NOMO-1 treated with DMSO at 0.1 percent for 48 hours (cell line): ENCODE measurements at regions not wholly inside any gene's neighbourhood (a gene's known extent, or its start where the extent isn't known, plus 50 kb on each side); places are given as distances from the start of the nearest gene placed in this dataset.

Experiments used
- DNase-seq: peaks from one replicate; lab custom pipeline; 2025; ENCODE audit not compliant: unreplicated experiment; lab: John Stamatoyannopoulos, UW

GRCh38 chr13:26456650-26457049 is 100.8 kb upstream of the WASF3 start:
- no peak for DNase-seq

- DNase-seq = peak; percentile 6
These were observed 100.3 kb upstream of the WASF3 start for GRCh38 chr13:26457212-26457611.

- no peak for DNase-seq
These were observed 99.2 kb upstream of the WASF3 start for GRCh38 chr13:26458196-26458749.

GRCh38 chr13:26459276-26460131 is 98.0 kb upstream of the WASF3 start:
- no peak for DNase-seq

GRCh38 chr13:26460648-26461047 is 96.8 kb upstream of the WASF3 start:
- DNase-seq = no peak

DNA sequence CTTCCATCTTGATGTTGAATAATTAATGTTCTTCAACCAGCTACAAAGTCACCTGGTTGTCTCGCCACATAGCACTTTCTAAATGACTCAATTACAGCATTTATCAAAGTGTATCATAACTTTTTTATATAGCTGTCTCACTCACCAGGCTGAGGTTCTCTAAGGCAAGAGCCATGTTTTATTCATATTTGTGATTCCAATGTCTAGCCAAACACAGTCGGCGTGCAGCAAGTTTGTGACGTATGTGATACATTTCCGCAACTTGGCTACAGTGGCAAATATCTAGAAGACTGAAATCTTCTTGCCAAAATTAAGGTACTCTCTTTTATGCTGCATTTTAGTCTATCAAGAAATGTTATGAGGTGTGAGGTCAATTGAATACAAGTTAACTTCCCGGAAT is 94.2 kb upstream of the WASF3 start:
- no peak for DNase-seq

DNA sequence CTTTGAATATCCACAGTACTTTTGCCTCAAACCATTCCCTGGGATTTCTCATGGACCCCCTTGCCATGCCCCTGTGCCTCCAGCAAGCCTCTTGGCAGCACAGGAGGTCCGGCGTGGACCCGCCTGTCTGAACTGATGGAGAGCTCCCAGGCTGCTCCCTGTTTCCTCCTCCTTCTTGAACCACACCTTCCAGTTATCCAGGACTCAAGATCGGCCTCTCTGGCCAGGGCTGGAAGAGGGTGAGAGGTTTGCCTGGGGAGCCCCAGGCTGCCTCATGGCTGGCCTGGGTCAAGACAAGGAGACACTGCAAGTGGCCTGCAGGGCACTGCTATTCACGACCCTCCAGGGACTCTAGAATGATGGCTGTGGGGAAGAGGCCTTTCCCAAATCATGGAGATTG is 93.6 kb upstream of the WASF3 start:
- DNase-seq = no peak

GRCh38 chr13:26465514-26465913 is 92.0 kb upstream of the WASF3 start:
- no peak for DNase-seq

GRCh38 chr13:26465954-26466353 is 91.5 kb upstream of the WASF3 start:
- no peak for DNase-seq

DNA sequence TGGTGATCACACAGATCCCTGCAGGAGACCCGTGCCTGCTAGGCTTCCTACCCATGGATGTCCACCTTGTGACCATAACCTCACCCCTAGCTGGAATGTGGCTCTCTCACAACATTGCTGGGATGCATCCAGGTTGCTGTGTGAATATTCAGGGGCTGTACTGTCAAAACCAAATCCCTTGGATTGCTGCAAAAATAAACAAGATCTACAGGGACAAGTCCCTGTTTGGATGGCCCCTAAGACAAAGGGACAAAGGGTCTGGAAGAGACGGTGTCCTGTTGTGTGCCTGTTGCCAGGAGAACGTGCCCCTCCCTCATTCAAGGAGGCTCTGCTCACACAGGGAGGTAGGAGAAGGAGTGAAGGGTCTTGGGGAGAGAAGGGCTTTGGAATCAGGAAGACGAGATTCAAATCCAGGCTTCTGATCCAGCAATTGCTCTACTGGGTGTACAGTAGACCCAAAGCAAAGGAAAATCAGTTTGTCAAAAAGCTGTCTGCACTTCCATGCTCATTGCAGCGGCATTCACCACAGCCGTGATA is 89.2 kb upstream of the WASF3 start:
- no peak for DNase-seq

- no peak for DNase-seq
These were observed 87.9 kb upstream of the WASF3 start for GRCh38 chr13:26469602-26470001.

DNA sequence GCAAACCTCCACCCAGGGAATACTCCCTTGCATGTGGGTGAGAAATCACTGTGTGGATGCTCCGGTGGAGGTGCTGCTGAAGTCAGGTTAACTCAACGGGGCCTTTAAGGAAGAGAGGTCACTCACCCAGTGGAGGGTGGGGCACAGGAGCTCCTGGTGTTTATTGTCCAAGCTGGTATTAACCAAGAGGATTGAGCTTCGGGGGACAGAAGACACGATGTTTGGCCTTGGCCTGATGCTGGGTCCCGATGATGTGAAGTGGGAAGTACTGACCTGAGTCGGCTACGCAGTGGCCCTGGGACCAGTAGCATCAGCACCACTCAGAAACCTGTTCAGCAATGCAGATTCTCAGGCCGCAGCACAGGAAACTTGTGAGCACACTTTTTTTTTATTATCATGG is 85.7 kb upstream of the WASF3 start:
- DNase-seq = no peak

- DNase-seq = no peak
These were observed 83.8 kb upstream of the WASF3 start for GRCh38 chr13:26473571-26474230.

DNA sequence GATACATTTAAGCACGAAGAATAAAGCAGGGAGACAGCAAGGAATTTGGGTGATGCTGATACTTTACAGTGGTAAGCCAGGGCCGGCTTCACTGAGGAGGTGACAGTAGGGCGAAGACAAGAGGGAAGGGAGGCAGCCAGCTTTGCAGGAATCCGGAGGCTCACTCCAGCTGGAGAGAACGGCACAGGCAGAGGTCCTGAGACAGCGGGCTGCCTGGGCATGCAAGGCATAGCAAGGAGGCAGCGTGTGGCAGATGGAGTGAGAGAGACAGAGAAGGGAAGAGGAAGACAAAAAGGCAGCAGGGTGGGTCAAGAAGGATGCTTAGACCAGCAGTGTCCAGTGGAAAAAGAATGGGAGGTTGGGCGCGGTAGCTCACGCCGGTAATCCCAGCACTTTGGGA is 83.2 kb upstream of the WASF3 start:
- DNase-seq = no peak

- DNase-seq = no peak
These were observed 82.0 kb upstream of the WASF3 start for GRCh38 chr13:26475176-26476110.

DNA sequence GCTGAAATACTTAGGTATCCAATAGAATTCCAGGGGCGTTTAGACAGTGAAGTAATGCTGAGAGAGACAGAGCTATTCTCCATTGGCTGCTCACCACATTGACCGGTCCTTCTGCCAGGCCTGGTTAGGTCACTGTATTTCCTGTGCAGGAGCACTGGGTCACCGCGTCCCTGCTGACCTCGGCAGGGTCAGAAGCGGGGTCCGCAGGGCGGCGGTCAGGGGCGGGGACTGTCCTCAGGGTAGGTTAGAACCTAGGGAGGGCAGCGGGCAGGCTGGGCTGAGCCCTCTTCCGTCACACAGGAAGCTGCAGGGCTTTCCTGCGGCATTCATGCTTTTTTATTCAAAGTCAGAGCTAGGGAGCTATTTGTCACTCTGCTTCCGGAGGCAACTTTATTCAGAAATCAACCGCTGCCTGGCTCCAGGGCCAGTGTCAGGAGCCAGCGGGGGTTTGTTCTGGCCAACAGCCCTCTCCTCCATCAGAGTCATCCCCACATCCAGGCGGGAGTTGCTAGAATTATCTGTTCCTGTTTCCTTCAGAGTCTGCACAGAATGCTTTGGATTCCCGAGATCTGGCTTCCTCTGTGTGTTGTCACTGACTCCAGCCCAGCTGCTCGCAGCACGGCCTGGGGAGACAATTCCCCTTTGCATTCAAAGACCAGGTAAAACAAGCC is 81.2 kb upstream of the WASF3 start:
- no peak for DNase-seq

DNA sequence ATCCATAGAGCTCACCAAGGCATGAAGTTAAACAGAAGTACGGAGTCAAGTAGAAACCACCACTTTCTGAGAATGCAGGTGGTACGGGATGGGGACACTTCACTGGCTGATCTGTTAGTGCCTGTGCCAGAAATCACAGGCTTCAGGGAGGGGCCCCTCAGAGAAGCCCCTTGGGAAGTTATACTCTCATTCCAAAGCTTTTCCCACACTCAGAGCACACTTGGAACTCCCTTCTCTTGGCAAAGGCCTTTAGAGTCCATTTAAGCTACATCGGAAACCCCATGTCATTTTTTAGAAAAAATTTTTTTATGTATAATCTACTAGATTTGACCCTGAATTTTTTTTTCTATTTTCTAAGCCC is 80.7 kb upstream of the WASF3 start:
- DNase-seq = no peak

GRCh38 chr13:26477681-26478080 is 79.8 kb upstream of the WASF3 start:
- DNase-seq = no peak

GRCh38 chr13:26480246-26480855 is 77.1 kb upstream of the WASF3 start:
- no peak for DNase-seq
